Heart right ventricle (tissue), 16 donors: ENCODE measurements at regions not wholly inside any gene's neighbourhood (a gene's known extent, or its start where the extent isn't known, plus 50 kb on each side); places are given as distances from the start of the nearest gene placed in this dataset.
"Not testable (repeated sequence)": the region's sequence is repeated elsewhere in the genome, so short reads cannot be mapped to it uniquely, and the experiment has no call there.

Source experiments
- ATAC-seq, 8 donors: fragments of 200-7000 bp; cut with Tn5 transposase; one replicate each; pipeline ENCODE4 v1.9.1; 2020; ENCODE audit warnings: mild to moderate bottlenecking in 8 of 8, moderate library complexity in 8 of 8, moderate number of reproducible peaks in 1 of 8
- DNase-seq, 2 donors: peaks; one replicate each; pipeline ENCODE4 v3.0.0-alpha.2; 2020
- H3K27ac ChIP-seq, 10 donors: fragments of 200-600 bp; sonication (generic) in 2 of 10; one replicate each; pipeline versions ENCODE4 v1.5.0 to v1.8.0; 2020 to 2022; ENCODE audit warnings: mild to moderate bottlenecking in 3 of 10
- H3K27me3 ChIP-seq, 7 donors: fragments of 200-600 bp; one replicate each; pipeline ENCODE4 v1.8.0; 2021 to 2022; ENCODE audit warnings: mild to moderate bottlenecking in 2 of 7
- H3K36me3 ChIP-seq, 9 donors: fragments of 200-600 bp; sonication (generic) in 1 of 9; one replicate each; pipeline versions ENCODE4 v1.5.0 to v1.8.0; 2020 to 2022; ENCODE audit warnings: mild to moderate bottlenecking in 2 of 9
- H3K4me1 ChIP-seq, 9 donors: fragments of 200-600 bp; sonication (generic) in 1 of 9; one replicate each; pipeline versions ENCODE4 v1.5.0 to v1.8.0; 2020 to 2022; ENCODE audit warnings: mild to moderate bottlenecking in 4 of 9
- H3K4me3 ChIP-seq, 10 donors: fragments of 200-600 bp; sonication (generic) in 2 of 10; one replicate each; pipeline versions ENCODE4 v1.5.0 to v1.8.0; 2020 to 2022; ENCODE audit warnings: mild to moderate bottlenecking in 7 of 10, moderate library complexity in 2 of 10
- H3K9me3 ChIP-seq, 11 donors: fragments of 200-600 bp in 10 of 11; sonication (generic) in 2 of 11; one replicate each; pipeline versions ENCODE4 v1.5.0 to v1.8.0; 2013 to 2022; ENCODE audit warnings: mild to moderate bottlenecking in 2 of 11, control low read depth in 1 of 11, moderate library complexity in 1 of 11
- CTCF ChIP-seq, 9 donors: fragments of 200-600 bp; sonication (generic) in 2 of 9; IDR thresholded peaks; one replicate each; pipeline versions ENCODE4 v1.5.0 to v1.8.0; 2021 to 2022; ENCODE audit warnings: antibody characterized with exemption in 9 of 9, mild to moderate bottlenecking in 5 of 9, moderate library complexity in 1 of 9
- WGBS, 2 donors: extraction: QIAGEN DNeasy Blood & Tissue Kit; methylation state at CpG; one replicate each; pipeline ENCODE4 v1.1.7; 2013; ENCODE audit warnings: inconsistent platforms in 1 of 2; 5-methylcytosine and 5-hydroxymethylcytosine counted together
- intact Hi-C, 10 donors: fragments of 100-400 bp; cut with DNase I; formaldehyde crosslinking; loops; one replicate each; pipeline versions ENCODE4 v1.11.1 to v1.14.2; 2022
- donor health status: Arrhythmogenic right ventricular cardiomyopathy.
- donor health status: ischemic (EF 13 %, LVEDD 7.1; RV severe dilation, severe dysfunction).
- donor health status: healthy with polysubstance abuse.
- donor health status: DM: no; HTN: yes; CAD: no.
- donor health status: DM: no; HTN: no; CAD: no.
- donor health status: ischemic (EF 25% LVEDD 6.9; RV normal size, moderate dysfunction).
- donor health status: ischemic (EF 25% LVEDD 5.7; RV mildly dilated, moderate dysfunction).
- donor health status: healthy.
- donor health status: DM: yes; HTN: yes; CAD: no.
- donor health status: Ischemic cardiomyopathy.
- donor health status: ischemic (EF 35%, LVEDD 5.7; RV mildly dilated, moderate dysfunction).
- donor health status: nonischemic (EF 11% LVEDD 7.7; RV severe dilation, severe dysfunction).
- donor health status: DM: yes; HTN: yes; CAD: no.
- donor health status: PGD.
- donor health status: ischemic (EF 29% LVEDD 5.4; RV normal size, mild dysfunction).
- donor health status: nonischemic (EF 23%, LVEDD 6.1; RV moderate dilation, normal function).

- 65 to 66% methylated on average over 2 of the region's 2 CpGs for WGBS, 2 donors
- intact Hi-C loops = no loop called here
- Histone ChIP-seq H3K36me3 (no peaks in the 10 kb centered on the region), H3K4me1 (peaks cover 0 to 9% (median 0%) of the 10 kb centered on the region in 9 donors), H3K4me3 (no peak overlapping the region), H3K27me3 (peaks cover 0 to 5% (median 0%) of the 10 kb centered on the region in 7 donors), H3K27ac (no peak overlapping the region), H3K9me3 (no peaks in the 10 kb centered on the region)
- ATAC-seq (no peak), DNase-seq (no peak)
- no peak for TF ChIP-seq CTCF (IDR thresholded peaks at IDR 0.05)
These were observed 92.8 kb downstream of the CCDC71L start for GRCh38 chr7:106568002-106568679.

GRCh38 chr7:106567204-106568001, 93.6 kb downstream of the CCDC71L start:
- H3K36me3 ChIP-seq, ATAC-seq, H3K27me3 ChIP-seq, H3K4me3 ChIP-seq, DNase-seq, H3K4me1 ChIP-seq, H3K27ac ChIP-seq, H3K9me3 ChIP-seq, intact Hi-C loops: not testable (repeated sequence)
- 81 to 83% methylated on average over 15 of the region's 15 CpGs for WGBS, 2 donors

GRCh38 chr7:106566672-106567071, 94.3 kb downstream of the CCDC71L start:
- Histone ChIP-seq H3K27me3 (peaks cover 0 to 5% (median 0%) of the 10 kb centered on the region in 7 donors), H3K4me1 (peaks cover 0 to 9% (median 0%) of the 10 kb centered on the region in 9 donors), H3K4me3 (no peak overlapping the region), H3K36me3 (no peaks in the 10 kb centered on the region), H3K9me3 (no peaks in the 10 kb centered on the region), H3K27ac (no peak overlapping the region)
- no peak for TF ChIP-seq CTCF (IDR thresholded peaks at IDR 0.05)
- DNase-seq = no peak
- intact Hi-C loops = no loop called here
- 49 to 52% methylated on average over 2 of the region's 2 CpGs for WGBS, 2 donors
- no peak for ATAC-seq

GRCh38 chr7:106566196-106566595, 94.8 kb downstream of the CCDC71L start:
- no peaks in the 10 kb centered on the region for H3K36me3 ChIP-seq
- 66 to 81% methylated on average over 6 of the region's 6 CpGs for WGBS, 2 donors
- H3K4me3 ChIP-seq = no peak overlapping the region
- no peak overlapping the region for H3K27ac ChIP-seq
- H3K4me1 ChIP-seq = peaks cover 0 to 9% (median 0%) of the 10 kb centered on the region in 9 donors
- ATAC-seq = no peak
- intact Hi-C loops = no loop called here
- no peak for DNase-seq
- TF ChIP-seq CTCF (IDR thresholded peaks at IDR 0.05) = no peak
- peaks cover 0 to 5% (median 0%) of the 10 kb centered on the region in 7 donors for H3K27me3 ChIP-seq
- no peaks in the 10 kb centered on the region for H3K9me3 ChIP-seq

- intact Hi-C loops = no loop called here
- H3K9me3 ChIP-seq = no peaks in the 10 kb centered on the region
- no peak for DNase-seq
- 95 to 97% methylated on average over 1 of the region's 1 CpG for WGBS, 2 donors
- H3K4me1 ChIP-seq = peaks cover 0 to 9% (median 0%) of the 10 kb centered on the region in 9 donors
- peaks cover 0 to 7% (median 0%) of the 10 kb centered on the region in 7 donors for H3K27me3 ChIP-seq
- no peak for ATAC-seq
- no peak overlapping the region for H3K4me3 ChIP-seq
- H3K36me3 ChIP-seq = no peaks in the 10 kb centered on the region
- TF ChIP-seq CTCF (IDR thresholded peaks at IDR 0.05) = no peak
- H3K27ac ChIP-seq = no peak overlapping the region
These were observed 95.5 kb downstream of the CCDC71L start for GRCh38 chr7:106565428-106565827.
